ENCODE measurements at regions not wholly inside any gene's neighbourhood (a gene's known extent, or its start where the extent isn't known, plus 50 kb on each side); places are given as distances from the start of the nearest gene placed in this dataset.
A peak's percentile ranks its signal among the peaks of the same experiment; 100 is the strongest.
"Not testable (repeated sequence)": the region's sequence is repeated elsewhere in the genome, so short reads cannot be mapped to it uniquely, and the experiment has no call there.

DNA sequence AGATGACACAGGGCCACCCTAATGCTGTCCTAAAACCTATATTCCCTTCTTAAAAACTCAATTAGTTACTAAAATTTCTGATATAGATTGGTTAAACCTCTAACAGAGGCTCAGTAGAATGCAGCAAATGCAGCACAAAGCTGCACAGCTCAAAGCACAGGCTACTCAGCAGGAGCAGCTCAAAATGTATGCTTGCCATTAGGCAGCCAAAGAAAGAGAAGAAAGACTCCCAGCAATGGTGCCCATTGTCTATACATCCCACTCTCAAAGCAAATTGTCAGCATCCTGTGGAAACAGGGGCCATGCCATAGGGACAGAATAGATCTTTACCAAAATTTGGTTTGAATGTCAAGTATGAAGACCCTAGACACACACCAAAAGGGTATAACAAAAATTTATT is 73.5 kb downstream of the TFPI2 start:
- no peak overlapping the region for H3K4me3 ChIP-seq (ENCODE audit: control insufficient read depth, low read depth, low read length)
- TF ChIP-seq, protein P1, sequence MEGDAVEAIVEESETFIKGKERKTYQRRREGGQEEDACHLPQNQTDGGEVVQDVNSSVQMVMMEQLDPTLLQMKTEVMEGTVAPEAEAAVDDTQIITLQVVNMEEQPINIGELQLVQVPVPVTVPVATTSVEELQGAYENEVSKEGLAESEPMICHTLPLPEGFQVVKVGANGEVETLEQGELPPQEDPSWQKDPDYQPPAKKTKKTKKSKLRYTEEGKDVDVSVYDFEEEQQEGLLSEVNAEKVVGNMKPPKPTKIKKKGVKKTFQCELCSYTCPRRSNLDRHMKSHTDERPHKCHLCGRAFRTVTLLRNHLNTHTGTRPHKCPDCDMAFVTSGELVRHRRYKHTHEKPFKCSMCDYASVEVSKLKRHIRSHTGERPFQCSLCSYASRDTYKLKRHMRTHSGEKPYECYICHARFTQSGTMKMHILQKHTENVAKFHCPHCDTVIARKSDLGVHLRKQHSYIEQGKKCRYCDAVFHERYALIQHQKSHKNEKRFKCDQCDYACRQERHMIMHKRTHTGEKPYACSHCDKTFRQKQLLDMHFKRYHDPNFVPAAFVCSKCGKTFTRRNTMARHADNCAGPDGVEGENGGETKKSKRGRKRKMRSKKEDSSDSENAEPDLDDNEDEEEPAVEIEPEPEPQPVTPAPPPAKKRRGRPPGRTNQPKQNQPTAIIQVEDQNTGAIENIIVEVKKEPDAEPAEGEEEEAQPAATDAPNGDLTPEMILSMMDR (IDR thresholded peaks at IDR 0.05; ENCODE audit: control insufficient read depth, insufficient read depth, low read depth, low read length, missing control alignments): no peak
- no peak for DNase-seq (ENCODE audit: low read depth)

DNA sequence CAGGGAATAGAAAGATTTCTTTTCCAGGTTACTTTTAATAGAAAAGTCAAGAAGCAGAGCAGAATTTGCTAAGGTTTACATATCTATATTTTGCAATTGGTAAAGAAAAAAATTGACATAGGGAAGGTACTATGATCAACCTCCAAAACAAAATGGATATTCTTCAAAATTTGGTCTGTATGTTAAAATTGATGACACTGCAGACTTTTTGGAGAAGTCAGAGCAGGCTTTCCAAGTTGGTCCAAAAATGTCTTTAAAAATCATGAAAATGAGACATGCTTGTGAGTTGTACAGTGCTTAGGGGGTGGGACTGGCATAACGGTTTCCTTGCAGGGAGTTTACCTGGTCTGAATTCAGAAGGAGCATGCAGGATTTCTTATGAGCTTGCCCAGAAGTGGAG is 77.0 kb downstream of the TFPI2 start:
- TF ChIP-seq, protein P1 (IDR thresholded peaks at IDR 0.05; ENCODE audit: control insufficient read depth, insufficient read depth, low read depth, low read length, missing control alignments): no peak
- DNase-seq (ENCODE audit: low read depth): no peak
- no peak overlapping the region for H3K4me3 ChIP-seq (ENCODE audit: control insufficient read depth, low read depth, low read length)

DNA sequence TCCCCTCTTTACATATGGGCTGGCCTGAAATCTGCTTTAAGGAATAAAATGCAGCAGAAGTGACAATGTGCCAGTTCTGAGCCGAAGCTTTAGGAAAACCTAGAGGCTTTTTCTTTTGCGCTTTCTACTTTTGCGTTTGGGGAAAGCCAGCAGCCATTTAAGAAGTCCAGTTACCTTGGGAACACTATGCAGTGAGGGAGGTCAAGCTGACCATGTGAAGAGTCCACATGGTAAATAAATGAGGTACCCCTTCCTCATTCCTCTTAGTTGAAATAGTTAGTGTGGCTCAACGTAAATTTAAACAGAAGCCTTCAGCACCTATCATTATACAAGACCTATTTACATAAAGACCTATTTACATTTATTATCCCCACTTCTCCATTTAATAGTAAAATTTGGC is 78.5 kb downstream of the TFPI2 start:
- DNase-seq (ENCODE audit: low read depth): no peak
- TF ChIP-seq, protein P1 (IDR thresholded peaks at IDR 0.05; ENCODE audit: control insufficient read depth, insufficient read depth, low read depth, low read length, missing control alignments): no peak
- no peak overlapping the region for H3K4me3 ChIP-seq (ENCODE audit: control insufficient read depth, low read depth, low read length)

DNA sequence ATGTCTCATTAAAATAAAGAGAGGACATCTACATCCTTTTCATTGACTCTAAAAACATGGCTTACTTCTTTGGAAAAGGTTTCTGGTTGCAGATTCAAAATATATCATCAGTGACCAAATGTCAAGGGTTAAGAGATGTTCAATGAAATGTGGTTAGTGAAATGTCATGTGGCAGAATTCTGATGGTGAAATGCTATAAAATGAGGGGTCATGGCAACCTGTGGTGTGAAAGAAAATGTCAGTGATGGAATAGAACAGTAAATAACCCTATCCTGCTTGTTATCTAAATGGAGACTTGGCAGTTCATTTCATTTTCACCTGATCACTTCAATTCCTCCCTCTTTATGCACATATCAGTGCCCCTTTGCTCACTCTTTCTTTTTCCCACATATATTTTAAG is 79.4 kb downstream of the TFPI2 start:
- no peak for DNase-seq (ENCODE audit: low read depth)
- no peak overlapping the region for H3K4me3 ChIP-seq (ENCODE audit: control insufficient read depth, low read depth, low read length)
- TF ChIP-seq, protein P1 (IDR thresholded peaks at IDR 0.05; ENCODE audit: control insufficient read depth, insufficient read depth, low read depth, low read length, missing control alignments): no peak

DNA sequence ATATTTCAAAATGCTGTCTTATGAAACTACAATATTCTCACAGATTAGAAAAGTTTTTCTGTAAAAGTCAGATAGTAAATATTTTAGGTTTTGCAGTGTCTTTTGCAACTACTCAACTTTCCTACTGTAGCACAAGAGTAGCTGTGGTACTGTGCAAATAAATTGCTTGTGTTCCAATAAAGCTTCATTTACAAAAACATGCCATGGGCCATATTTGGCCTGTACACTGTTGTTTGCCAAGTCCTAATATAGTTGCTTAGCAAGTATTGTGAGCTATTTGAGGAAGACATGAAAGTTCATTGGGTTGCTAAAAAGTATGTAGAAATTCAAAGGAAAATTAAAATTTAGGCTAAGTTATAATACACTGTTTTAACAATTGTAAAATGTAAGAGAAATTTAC is 80.0 kb downstream of the TFPI2 start:
- no peak overlapping the region for H3K4me3 ChIP-seq (ENCODE audit: control insufficient read depth, low read depth, low read length)
- DNase-seq (ENCODE audit: low read depth): no peak
- TF ChIP-seq, protein P1 (IDR thresholded peaks at IDR 0.05; ENCODE audit: control insufficient read depth, insufficient read depth, low read depth, low read length, missing control alignments): no peak

DNA sequence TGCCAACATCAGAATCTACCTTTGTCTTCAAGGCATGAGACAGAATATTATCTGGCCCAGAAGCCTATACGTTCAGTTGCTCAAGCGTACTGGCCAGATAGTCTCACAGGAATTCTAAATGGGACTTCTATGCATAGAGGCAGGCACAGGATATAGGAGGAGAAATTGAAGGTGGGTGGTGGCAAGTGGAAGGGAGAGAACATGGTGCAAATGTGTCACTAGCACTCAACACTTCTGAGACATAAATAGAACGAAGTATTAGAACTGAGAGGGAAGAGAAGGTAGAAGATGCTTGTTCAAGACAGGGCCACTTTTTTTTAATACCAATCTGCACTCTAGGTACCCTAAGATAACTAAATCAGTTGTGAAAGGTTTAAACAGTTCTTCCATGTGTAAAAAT is 85.8 kb downstream of the TFPI2 start:
- TF ChIP-seq, protein P1 (IDR thresholded peaks at IDR 0.05; ENCODE audit: control insufficient read depth, insufficient read depth, low read depth, low read length, missing control alignments): no peak

DNA sequence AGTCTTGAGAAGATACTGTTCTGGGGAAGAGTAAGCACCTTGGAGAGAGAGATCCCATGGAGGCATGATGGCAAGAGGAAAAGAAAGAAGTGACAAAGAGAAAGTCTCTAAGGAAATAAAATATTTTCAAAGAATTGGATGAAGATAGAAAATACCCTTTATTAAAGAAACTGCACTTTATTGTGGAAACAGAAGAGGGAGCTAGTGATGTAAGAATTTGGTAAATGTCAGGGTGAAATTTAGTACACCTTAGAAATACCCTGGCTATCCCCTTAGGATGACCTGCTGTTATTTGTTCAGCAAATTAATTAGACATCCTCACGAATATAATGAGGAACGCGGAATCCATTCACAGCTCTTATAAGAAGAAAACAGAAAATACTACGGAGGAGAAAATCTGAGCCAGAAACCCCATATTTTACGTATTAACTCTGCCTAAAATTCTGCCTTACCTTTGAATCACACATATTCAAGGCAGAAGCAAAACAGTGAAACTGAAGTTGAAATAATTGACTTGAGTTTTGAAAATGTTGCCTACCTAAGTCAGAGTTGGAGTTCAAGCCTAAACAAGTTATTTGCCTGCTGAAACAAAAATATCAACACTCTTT is 90.7 kb downstream of the TFPI2 start:
- H3K4me3 ChIP-seq (ENCODE audit: control insufficient read depth, low read depth, low read length): no peak overlapping the region
- TF ChIP-seq, protein P1 (IDR thresholded peaks at IDR 0.05; ENCODE audit: control insufficient read depth, insufficient read depth, low read depth, low read length, missing control alignments): peak; percentile 40
- DNase-seq (ENCODE audit: low read depth): no peak

More for the DNA sequence above, 85.8 kb downstream of the TFPI2 start:
- no peak for DNase-seq (ENCODE audit: low read depth)
- H3K4me3 ChIP-seq (ENCODE audit: control insufficient read depth, low read depth, low read length): no peak overlapping the region

DNA sequence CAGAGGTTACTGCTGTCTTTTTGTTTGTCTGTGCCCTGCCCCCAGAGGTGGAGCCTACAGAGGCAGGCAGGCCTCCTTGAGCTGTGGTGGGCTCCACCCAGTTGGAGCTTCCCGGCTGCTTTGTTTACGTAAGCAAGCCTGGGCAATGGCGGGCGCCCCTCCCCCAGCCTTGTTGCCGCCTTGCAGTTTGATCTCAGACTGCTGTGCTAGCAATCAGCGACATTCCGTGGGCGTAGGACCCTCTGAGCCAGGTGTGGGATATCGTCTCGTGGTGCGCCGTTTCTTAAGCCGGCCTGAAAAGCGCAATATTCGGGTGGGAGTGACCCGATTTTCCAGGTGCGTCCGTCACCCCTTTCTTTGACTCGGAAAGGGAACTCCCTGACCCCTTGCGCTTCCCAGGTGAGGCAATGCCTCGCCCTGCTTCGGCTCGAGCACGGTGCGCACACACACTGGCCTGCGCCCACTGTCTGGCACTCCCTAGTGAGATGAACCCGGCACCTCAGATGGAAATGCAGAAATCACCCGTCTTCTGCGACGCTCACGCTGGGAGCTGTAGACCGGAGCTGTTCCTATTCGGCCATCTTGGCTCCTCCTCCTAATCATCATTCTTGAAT is 97.4 kb downstream of the TFPI2 start:
- DNase-seq (ENCODE audit: low read depth); H3K4me3 ChIP-seq (ENCODE audit: control insufficient read depth, low read depth, low read length): not testable (repeated sequence)
